Stimulated activated CD4-positive, alpha-beta T cell treated with anti-CD3 and anti-CD28 coated beads, Interleukin-2, amount 100 ng/mL, for 48 hours (primary cell): ENCODE measurements at regions not wholly inside any gene's neighbourhood (a gene's known extent, or its start where the extent isn't known, plus 50 kb on each side); places are given as distances from the start of the nearest gene placed in this dataset.

Experiments
- DNase-seq, 2 donors: peaks; one replicate each; pipeline ENCODE4 v3.0.0-alpha.2; 2020

DNA sequence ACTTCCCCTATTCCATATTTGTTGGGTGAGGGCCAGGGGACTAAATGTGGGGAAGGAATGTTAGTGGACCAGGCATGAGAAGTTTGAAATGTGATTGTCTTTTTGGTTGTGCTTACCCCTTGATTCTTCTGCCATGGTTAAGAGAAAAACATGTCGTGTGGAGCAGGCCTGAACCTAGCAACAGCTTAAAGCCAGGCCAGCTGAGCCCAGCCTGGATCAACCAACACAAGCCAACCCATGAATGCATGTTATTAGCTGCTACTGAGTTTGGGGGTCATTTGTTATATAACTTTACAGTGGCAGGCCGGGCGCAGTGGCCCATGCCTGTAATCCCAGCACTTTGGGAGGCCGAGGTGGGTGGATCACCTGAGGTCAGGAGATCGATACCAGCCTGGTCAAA is 52.4 kb upstream of the TRIO start:
- DNase-seq = no peak

DNA sequence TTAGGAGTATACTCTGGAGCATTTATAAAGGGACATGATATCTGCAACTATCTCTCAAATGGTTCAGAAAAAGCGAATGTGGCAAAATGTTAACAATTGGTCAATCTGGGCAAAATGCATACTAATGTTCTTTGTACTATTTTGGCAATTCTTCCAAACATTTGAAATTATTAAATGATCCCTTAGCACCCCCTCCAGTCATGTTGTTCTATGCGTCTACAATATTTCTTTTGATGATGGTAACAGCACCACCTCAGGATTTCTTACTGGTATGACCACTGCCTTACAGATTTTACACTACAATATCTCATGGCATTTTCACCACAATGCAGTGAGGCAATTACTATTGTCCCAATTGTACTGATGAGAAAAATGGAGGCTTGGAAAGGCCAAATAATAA is 52.9 kb upstream of the TRIO start:
- DNase-seq = no peak

DNA sequence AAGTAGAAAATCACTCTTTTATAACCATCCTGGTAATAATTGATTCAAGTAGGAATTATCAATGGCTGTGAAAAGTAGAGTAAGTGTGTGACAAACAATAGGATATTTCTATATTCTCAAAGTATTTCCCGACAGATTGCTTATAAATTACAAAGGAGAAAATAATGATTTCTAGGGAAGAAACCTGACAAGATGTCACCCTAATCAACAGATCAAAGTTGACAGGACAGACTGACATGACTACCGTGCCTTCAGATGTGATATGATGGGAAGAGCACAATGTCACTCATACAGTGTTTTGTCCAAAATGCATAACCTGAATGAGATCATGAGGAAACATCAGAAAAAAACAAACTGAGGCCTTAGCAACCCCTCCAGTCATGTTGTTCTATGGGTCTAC is 53.9 kb upstream of the TRIO start:
- DNase-seq = no peak

DNA sequence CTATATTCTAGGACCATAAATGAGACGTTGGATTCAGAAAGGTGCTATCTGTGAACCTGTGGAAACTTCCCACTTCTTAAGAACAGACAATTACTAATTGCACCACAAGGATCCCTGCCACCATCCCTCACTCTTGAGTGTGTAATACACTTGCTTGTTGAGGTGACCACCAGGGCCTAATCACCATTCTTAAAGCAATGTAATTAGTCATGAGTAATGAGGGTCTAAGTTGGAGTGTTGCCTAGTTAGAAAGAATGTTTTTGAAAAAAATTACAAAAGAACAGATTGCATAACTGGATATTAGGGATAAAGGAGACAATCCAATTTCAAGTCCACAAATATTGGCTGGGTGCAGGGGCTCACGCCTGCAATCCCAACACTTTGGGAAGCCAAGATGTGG is 56.9 kb upstream of the TRIO start:
- no peak for DNase-seq

DNA sequence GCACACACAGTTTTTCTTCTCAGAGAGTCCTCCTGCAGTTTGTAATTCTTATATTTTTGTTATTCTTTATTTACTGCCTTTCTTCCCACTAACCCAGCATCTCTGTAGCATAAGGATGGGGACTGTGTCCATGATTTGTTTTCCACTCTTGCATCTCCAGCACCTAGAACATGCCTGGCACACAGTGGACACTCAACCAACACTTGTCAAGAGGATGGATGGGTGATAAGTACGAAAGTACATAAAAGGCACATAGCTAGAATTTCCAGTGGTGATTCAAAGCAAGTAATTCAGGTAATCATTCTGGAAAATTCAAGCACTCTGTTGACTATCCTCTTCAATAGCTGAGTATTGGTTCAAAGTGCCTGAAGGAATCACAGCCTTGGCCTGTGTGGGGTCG is 60.2 kb upstream of the TRIO start:
- DNase-seq = no peak

DNA sequence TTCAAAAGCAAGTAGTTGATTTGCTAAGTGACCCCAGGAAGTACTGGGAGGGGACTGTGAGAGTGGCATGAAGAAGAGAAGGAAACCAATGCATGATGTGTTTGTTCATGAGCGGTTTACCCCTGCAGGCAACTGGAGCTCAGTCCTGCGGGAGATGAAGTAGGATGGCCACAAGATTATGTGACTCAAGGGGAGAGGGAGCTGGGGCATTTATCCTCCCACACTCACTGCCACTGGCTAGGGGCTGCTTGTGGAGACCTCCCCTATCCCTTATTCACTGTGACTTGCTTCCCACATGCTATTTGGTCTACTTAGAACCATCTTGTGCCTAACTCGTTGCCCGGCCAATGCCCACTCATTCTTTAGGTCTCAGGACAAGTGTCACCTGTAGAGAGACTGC is 60.6 kb upstream of the TRIO start:
- no peak for DNase-seq

DNA sequence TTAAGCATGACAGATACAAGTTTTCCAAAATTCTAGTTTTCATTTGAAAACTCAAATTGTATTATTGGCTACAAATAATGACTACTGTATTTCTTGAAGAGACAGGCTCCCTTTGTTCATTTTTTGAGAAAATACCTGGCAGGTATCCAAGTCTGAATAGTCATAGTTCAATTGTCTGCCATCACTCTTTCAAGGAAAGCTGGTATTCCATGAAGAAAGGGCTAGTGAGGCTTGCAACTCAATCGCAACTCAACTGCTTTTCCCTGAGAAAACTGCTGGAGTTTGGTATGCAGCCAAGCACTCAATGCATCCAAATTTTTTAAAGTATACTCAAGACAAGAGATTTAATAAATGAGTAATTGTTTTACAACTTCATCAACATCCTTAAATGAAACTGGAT is 61.4 kb upstream of the TRIO start:
- DNase-seq = no peak

DNA sequence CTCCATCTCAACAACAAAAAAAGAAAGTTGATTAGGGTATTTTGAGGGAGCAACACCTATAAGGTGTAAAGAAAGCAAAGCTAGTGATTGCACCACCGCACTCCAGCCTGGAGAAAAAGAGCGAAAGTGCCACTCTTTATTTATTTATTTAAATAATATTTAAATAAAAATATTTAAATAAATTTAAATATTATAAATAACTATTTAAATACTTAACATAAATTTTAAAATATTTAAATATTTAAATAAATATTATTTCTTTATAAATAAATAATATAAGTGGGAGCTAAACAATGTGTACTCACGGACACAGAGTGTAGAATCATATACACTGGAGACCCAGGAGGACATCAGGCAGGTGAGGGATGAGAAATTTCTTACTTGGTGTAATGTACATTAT is 64.4 kb upstream of the TRIO start:
- DNase-seq = no peak

DNA sequence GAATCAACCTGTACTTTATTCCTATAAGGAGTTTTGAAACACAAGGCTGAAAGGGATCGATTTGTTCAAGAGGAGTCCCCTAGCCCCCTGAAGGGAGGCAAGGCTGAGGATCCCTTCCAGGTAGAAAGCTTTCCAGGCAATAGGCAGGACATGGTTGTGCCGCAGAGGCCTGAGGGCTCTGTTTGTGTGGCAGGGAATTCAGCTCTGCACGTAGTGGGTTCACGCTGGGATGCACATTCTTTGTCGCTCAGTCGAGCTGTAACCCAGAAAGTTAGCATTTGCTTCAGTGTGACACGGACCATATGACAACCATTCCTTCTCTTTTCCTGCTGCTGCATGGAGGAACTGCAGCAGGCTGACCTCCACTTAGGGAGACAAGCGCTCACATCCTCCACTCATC is 65.6 kb upstream of the TRIO start:
- no peak for DNase-seq

DNA sequence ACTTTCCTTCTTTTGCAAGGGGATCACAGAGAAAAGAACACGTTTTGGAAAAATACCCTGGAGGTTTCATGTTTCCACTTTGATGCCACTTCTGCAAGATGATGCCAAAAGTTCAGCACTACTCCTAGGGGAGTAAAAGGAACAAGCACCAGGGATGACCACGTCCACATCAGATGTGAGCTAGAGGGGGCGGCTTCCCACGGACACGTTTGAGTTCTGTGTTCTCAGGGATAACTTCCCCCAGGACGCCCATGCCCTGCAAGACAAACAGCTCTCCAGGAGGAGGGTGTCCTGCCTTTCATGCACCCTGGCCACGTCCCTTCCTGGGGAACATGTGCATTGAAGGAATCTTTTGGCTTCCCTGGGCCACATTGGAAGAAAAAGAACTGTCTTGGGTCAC is 66.6 kb upstream of the TRIO start:
- DNase-seq = no peak

DNA sequence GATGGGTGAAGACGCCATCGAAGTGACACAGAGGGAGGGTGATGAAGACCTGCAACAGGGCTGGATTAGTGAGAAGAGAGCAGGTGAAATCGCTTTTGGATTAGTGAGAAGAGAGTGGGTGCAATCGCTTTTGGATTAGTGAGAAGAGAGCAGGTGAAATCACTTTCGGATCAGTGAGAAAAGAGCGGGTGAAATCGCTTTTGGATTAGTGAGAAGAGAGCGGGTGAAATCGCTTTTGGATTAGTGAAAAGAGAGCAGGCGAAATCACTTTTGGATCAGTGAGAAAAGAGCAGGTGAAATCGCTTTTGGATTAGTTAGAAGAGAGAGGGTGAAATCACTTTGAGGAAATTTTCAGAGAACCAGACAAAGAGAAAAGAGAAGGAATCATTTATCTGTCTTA is 67.2 kb upstream of the TRIO start:
- no peak for DNase-seq

DNA sequence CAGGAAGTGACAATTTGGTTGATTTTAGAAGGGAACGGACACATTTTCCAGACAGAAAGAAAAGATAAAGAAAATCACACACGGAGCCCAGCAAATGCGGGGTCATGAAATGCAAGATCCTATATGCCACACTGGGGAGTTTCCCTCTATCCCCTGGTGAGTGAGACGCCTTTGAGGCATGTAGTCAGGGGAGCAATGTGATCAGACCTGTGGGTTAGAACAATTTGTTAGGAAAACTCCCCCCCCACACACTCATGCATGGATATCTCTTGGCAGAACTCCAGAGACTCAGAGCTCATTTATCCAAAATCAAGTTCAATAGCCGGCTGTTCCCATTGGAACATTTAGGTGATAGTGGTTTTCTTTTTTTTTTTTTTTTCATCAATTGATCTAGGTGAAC is 71.7 kb upstream of the TRIO start:
- no peak for DNase-seq

DNA sequence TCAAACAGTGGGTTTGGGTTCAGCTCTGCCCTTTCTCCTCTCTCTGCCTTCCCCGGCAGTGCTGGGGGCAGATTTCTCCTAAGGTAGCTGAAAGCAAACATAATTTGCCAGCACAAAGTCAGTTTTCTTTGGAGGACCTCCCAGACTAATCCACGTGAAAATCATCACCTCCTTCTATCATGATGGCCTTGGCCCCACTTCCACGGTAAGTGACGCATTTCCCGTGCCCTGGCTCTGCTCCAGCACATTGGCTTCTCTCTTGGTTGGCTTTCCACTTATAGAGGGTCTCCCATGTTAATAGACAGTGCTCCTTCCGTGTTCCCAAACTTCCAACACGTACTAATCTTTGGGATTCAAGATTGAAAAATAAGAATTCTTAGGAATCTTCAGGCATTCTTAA is 74.1 kb upstream of the TRIO start:
- no peak for DNase-seq

DNA sequence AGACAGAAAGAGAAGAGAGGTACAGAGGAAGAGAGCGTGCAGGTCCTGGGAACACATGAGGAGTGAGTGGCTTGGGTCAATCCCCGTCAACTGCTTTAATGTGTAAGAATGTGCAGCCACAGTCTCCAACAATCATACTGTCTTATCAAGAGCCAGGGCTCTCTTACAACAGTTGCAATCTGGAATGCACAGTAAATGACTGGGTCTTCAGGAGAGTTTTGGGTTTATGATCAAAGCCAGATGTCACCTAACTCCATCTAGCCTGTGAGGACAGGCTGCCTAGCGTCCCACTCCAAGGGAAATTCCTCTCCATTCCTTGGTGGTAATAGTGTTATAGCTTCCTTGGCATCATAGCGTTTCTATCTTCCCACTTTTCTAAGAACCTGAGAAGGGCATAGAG is 75.0 kb upstream of the TRIO start:
- no peak for DNase-seq

DNA sequence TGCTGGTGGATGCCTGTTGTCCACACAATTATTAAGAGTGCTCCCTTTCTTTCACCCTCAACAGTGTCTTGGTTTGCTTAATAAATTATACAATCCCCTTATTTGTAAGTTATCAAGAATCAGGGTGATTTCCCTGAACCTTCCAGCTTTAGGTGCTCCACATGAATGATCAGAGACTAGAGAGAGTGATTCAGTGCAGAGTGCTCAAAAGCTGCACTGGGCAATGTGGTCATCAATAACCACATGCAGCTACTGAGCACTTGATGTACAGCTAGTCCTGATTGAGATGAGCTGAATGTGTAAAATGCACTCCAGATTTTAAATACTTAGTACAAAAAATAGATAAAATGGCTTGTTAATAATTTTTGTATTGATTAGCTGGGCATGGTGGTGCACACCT is 76.8 kb upstream of the TRIO start:
- DNase-seq = no peak

DNA sequence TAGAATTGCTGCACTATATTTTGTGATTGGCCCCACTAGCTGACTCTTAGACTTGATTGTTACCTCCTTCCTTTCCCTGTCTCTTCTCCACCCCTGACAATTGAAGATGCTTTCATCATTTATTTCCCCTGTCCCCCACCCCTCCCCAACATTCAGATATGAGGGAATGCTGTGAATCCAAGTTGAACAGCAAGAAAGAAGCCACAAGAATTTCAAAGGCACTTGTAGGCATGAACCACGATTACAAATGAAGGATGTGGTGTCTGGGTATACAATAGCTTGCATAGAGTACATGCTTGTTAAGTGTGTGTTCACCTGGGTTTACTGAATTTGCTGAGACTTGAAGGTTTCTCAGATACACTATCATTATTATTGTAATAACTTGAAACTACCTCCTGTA is 78.3 kb upstream of the TRIO start:
- no peak for DNase-seq

DNA sequence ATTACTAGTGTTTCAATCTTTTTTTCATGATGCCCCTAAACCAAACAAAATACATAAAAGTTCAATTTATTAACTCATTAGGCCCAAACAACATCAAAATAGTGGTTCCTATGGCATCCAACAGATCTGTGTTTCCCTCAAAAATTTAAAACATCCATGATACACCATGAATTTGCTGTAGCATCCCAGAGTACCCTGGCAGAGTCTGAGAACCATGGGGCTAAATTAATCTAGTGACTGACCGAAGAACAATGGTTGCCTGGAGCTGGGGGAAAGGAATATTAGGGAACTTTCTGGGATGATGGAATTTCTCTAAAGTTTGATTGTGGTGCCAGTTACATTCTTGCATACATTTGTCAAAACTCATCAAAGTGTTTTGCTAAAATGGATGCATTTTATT is 79.5 kb upstream of the TRIO start:
- no peak for DNase-seq

DNA sequence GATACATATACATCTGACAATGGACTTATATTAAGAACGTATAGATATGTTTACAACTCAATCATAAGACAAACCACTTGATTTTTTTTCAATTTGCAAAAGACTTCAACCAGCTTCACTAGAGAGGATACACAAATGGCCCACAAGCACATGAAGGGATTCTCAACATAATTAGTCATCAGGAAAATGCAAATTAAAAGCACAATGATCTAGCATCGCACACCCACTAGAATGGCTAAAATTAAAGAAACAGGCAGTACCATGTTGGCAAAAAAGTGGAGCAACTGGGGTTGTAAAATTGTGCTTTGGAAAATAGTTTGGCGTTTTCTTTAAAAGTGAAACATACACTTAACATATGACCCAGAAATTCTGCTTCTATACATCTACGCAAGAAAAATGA is 80.0 kb upstream of the TRIO start:
- DNase-seq = no peak

DNA sequence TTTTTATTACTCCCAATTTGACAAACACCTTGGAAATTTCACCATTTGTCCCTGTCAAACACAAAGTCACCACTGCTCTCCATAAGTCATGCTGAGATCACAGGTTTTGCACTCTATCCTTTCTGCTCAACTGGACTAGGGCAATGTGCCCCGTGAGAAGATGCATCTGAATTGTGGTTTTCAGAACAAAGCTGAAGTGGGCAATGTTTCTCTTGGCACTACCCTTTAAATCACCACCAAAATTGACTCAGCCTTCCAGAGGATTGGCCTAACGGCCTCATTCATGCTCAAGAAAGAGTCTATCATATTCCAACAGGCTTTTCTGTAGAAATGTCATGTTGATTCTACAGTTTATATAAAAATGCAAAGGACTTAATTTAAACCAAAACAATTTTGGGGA is 81.0 kb upstream of the TRIO start:
- no peak for DNase-seq

DNA sequence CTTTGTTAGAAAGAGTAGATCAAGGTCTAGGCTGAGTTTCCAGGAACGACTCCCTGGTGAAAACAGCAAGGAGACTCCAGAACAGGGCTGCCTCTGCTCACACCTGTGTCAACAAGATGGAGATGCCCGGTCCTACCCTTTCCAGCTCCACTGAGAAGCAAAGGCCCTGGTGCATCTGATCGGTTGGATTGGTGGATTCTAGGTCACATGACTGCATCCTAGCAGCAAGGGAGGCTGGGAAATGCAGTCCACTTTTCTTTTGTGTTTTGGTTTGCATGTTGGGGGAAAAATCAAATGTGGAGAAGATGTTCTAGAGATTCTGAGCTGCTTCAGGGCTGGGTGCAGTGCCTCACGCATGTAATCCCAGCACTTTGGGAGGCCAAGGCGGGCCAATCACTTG is 82.0 kb upstream of the TRIO start:
- DNase-seq = no peak

DNA sequence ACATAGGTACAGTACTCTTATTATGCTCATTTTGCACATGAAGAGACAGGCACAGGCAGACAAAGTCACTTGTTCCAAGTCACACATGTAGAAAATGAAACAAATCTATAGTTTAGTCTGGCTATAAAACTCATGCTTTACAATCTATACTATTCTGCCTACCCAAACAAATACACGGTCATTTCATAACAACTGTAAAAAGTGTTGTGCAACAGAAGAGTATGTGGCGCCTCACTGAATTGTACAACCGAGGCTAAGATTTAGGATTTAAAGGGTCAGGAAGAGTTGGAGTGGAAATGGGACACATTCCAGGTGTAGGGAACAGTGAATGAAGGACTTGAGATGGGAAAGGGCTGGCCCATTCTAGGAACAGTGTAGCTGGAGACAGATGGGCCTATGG is 82.9 kb upstream of the TRIO start:
- no peak for DNase-seq

DNA sequence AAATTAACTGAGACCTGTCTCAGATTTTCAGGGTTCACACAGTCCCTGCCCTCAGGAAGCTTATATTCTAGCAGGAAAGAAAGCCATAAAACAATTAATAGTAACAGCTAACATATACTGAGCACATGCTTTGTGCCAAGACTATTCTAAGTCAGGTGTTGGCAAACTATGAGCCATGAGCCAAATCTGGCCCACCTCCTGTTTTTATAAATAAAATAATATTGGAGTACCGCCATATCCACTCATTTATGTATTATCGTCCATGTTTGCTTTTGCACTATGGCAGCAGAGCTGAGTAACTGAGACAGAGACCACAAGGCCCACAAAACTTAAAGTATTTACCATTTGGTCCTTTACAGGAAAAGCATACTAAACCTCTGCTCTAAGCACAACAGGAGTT is 83.3 kb upstream of the TRIO start:
- no peak for DNase-seq

DNA sequence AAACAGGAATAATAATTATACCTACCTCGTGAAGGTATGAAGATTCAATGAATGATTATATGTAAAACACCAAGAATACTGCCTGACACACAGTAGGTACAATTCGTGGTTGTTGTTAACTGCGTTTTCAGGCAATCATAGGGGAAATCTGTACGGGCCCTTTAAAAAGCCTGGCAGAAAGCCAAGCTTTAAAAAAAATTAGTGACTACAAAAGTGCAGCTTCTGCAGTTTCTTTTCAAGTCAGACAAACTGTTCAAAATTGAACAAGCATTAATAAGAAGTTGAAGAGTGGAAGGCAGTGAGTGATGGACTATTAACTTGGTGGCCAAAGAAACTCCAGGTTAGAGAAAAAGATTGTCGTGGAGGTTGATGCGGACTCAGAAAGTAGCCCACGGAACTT is 85.9 kb upstream of the TRIO start:
- DNase-seq = no peak

DNA sequence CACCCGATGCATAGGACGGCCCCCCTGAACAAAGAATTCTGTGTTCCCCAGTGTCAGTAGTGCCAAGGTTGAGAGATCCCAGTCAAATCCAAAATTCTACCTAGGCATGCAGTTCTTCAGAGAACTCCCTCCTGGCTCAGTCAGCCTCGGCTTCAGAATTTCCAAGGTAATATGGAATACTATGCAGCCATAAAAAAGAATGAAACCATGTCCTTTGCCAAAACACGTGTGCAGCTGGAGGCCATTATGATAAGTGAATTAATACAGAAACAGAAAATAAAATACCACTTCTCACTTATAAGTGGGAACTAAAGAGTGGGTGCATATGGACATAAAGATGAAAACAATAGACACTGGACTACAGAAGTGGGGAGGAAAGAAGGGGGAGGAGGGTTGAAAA is 87.1 kb upstream of the TRIO start:
- DNase-seq = no peak

DNA sequence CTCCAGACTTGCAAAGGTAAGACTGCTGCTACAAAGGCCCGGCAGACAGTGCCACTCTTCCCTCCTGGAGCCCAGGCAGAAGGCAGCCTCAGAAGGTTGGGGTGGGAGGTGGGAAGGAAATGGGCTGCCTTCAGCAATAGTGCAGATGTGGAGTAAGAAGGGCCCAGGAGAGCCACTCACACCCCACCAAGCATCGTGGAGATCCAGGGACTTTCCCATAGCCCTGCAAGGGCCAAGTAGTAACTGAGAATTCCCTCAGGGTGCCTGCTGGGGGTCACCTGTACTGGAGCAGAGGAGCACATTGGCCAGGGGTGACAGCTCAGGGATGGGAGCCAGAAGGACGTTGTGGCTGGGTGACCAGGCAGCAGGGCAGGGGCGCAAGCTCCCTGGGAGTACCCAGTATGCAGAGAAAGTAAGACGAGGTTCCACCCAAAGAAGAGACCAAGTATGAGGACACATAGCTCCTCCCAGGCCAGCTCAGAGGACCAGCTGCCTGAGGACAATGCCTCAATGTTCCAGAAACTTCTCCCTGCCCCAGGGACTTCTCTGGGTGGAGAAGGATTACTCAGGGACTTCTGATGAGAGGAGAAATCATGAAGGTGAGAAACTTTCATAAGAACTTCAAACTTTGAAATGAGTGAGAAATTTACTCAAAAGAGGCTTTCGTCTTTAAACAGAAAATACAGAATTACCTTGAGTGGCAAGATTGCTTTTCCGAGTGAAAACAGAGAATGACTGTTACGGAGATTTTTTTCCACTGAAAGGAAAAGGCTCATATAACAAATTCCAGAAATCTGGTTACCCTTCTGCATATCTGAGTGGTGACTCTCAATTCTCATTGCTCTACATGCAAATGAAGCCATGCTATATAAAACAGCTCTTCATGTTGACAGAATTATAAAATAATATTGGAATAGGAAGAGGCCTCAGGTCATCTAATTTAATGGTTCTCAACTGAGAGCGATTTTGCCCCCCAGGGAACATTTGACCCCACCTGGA is 87.9 kb upstream of the TRIO start:
- no peak for DNase-seq
